Stomach smooth muscle (tissue), 2 donors: ENCODE measurements at regions not wholly inside any gene's neighbourhood (a gene's known extent, or its start where the extent isn't known, plus 50 kb on each side); places are given as distances from the start of the nearest gene placed in this dataset.

ENCODE experiments used
- H3K27ac ChIP-seq: one replicate; pipeline ENCODE4 v1.7.0; 2013; ENCODE audit warnings: mild to moderate bottlenecking, low read length, inconsistent platforms
- H3K27me3 ChIP-seq, 2 donors: one replicate each; pipeline ENCODE4 v1.7.0; 2013; ENCODE audit warnings: low read length in 2 of 2; ENCODE audit not compliant: insufficient read depth in 2 of 2, control insufficient read depth in 1 of 2
- H3K36me3 ChIP-seq, 2 donors: one replicate each; pipeline ENCODE4 v1.7.0; 2013; ENCODE audit warnings: low read length in 2 of 2; ENCODE audit not compliant: control insufficient read depth in 2 of 2, insufficient read depth in 2 of 2
- H3K4me1 ChIP-seq: one replicate; pipeline ENCODE4 v1.7.0; 2013; ENCODE audit warnings: low read length; ENCODE audit not compliant: control insufficient read depth, insufficient read depth
- H3K4me3 ChIP-seq, 2 donors: one replicate each; pipeline ENCODE4 v1.7.0; 2013; ENCODE audit warnings: low read length in 2 of 2
- H3K9ac ChIP-seq, 2 donors: one replicate each; pipeline ENCODE4 v1.7.0; 2013; ENCODE audit warnings: low read length in 2 of 2, mild to moderate bottlenecking in 1 of 2
- H3K9me3 ChIP-seq, 2 donors: one replicate each; pipeline ENCODE4 v1.7.0; 2013; ENCODE audit warnings: low read length in 2 of 2; ENCODE audit not compliant: control insufficient read depth in 2 of 2
- donor health status: healthy.
- donor health status: Pancreatic carcinoma.

DNA sequence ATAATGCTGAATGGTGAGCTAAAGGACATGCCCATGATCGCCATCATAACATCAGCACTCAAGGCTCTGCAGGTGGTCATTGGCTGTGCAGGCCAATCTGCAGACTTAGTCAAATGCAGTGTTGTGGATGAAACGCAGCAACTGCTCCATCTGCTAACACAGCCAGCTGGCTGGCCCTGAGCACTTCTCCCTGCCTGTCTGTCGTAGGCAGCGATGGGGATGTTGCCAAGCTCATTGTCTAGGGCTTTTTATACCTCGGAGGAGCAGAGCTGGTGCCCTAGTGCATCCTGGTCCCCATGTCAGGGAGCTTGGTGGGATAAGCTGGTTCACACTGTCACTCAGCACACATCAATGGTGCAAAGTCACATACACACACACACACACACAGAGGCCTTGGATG lies 189.4 kb downstream of the TENT4A start:
- H3K27ac ChIP-seq = no peak overlapping the region
- H3K36me3 ChIP-seq = no peaks in the 10 kb centered on the region
- no peak overlapping the region for H3K4me3 ChIP-seq
- H3K4me1 ChIP-seq = no peaks in the 10 kb centered on the region
- H3K9me3 ChIP-seq = no peaks in the 10 kb centered on the region
- no peak overlapping the region for H3K9ac ChIP-seq
- H3K27me3 ChIP-seq = no peaks in the 10 kb centered on the region

DNA sequence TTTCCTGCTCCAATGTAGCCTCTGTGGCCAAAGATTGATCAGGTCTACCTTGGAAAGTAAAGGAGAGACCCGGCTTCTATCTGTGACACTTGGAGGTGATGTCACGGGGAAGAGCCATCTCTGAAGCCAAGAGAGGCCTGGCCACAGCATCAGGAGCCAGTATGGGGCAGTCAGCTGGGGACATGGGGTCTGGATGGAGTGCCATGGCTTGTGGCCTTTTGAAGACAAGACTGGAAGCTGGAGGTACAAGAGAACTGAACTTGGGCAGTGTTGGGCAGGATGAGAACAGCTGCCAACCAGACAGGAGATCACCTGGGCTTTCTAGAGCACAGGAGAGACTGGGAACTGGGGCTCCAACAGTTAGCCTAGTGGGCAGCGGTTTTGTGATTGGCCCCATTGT lies 190.7 kb downstream of the TENT4A start:
- Histone ChIP-seq H3K36me3 (no peaks in the 10 kb centered on the region), H3K9me3 (no peaks in the 10 kb centered on the region), H3K9ac (no peak overlapping the region), H3K27me3 (no peaks in the 10 kb centered on the region), H3K4me1 (peaks cover under 1% of the 10 kb centered on the region), H3K27ac (no peak overlapping the region), H3K4me3 (no peak overlapping the region)

DNA sequence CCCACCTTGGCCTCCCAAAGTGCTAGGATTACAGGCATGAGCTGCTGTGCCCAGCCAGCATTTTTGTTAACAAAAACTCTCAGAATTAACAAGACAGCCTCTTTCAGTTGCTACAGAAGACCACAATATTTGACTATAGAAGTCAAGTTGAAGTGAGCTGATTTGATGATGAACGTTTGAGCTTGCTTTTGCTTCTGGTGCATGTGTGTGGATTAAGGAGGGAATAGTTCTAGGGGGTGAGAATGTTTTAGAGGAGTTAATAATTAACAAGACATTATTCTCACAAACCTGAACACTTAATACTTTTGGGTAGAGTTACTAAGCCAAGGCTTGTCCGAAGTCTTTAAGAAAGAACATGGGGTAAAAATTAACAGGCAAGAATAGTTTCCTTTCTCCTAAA lies 191.6 kb downstream of the TENT4A start:
- H3K27ac ChIP-seq = no peak overlapping the region
- no peaks in the 10 kb centered on the region for H3K36me3 ChIP-seq
- no peak overlapping the region for H3K4me3 ChIP-seq
- H3K9ac ChIP-seq = no peak overlapping the region
- peaks cover 9% of the 10 kb centered on the region for H3K4me1 ChIP-seq
- no peaks in the 10 kb centered on the region for H3K9me3 ChIP-seq
- H3K27me3 ChIP-seq = no peaks in the 10 kb centered on the region

DNA sequence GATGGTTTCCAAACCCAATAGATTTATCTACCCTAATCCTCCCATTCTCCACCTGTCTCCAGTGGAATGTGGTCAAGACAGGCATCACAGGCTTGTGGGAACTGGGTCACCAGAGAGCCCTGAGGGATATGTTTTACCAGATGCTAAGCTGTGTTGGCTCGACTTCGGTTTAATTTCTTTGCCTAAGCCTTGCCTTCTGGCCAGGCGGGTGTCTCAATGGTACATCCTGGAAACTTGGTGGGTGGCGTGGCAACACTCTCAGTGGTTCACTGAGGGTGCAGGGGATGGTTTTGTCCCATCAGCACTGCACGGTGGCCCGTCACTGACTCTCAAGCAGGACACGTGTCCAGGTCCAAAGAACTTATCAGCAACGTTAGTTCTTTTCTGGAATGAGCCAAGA lies 192.2 kb downstream of the TENT4A start:
- Histone ChIP-seq H3K4me3 (no peak overlapping the region), H3K36me3 (no peaks in the 10 kb centered on the region), H3K27ac (no peak overlapping the region)

DNA sequence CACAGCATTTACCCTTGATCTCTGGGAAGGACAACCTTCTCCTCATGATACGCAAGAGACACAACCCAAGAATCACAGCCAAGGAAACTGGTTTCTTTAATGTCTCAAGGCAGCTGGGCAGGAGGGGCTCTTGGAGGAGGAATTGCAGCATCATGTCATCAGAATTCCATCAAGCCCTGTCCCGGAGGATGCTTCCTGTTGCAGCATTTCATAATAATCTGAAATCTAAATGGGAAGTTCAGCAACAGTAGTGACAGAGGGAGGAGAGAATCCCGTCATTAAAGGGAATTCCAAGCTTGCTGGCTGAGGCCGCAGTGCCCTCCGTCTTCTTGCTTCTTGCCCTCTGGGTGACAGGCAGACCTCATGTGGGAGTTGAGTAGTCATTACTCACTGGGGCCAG lies 192.7 kb downstream of the TENT4A start:
- Histone ChIP-seq H3K27me3 (no peaks in the 10 kb centered on the region), H3K9me3 (no peaks in the 10 kb centered on the region), H3K27ac (no peak overlapping the region), H3K4me1 (peaks cover 16% of the 10 kb centered on the region), H3K36me3 (no peaks in the 10 kb centered on the region), H3K4me3 (no peak overlapping the region), H3K9ac (no peak overlapping the region)

More for the DNA sequence above, 192.2 kb downstream of the TENT4A start:
- Histone ChIP-seq H3K27me3 (no peaks in the 10 kb centered on the region), H3K4me1 (peaks cover 15% of the 10 kb centered on the region), H3K9me3 (no peaks in the 10 kb centered on the region), H3K9ac (no peak overlapping the region)

DNA sequence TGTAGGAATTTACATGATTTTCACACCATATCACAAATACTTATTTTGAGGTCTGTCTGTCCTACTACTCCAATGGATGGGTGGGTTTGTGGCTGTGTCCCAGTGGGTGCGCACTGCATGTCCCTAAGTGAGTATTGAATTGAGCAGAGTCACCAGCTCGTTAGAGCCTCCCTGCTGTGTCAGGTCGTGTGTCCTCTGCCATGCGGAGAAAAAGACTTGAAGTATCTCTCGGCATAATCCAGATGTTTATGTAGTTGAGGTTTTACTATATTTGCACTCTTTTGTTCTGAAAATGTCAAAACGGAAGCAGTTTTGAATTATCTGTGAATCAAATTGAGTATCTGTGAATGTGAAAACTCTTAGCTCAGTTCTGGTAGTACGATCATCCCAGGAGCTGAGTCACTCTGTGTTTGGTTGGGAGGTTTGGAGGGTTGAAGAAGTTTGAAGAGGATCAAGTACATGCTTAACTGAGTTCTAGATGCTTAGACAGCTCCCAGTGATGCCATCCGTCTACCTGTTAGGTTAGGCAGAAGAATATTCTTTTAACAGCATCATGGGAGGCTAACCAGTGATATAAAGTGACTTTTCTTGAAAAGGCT lies 194.2 kb downstream of the TENT4A start:
- H3K9me3 ChIP-seq = no peaks in the 10 kb centered on the region
- H3K4me1 ChIP-seq = peaks cover 16% of the 10 kb centered on the region
- no peak overlapping the region for H3K27ac ChIP-seq
- no peaks in the 10 kb centered on the region for H3K27me3 ChIP-seq
- H3K9ac ChIP-seq = no peak overlapping the region
- no peak overlapping the region for H3K4me3 ChIP-seq
- H3K36me3 ChIP-seq = no peaks in the 10 kb centered on the region

DNA sequence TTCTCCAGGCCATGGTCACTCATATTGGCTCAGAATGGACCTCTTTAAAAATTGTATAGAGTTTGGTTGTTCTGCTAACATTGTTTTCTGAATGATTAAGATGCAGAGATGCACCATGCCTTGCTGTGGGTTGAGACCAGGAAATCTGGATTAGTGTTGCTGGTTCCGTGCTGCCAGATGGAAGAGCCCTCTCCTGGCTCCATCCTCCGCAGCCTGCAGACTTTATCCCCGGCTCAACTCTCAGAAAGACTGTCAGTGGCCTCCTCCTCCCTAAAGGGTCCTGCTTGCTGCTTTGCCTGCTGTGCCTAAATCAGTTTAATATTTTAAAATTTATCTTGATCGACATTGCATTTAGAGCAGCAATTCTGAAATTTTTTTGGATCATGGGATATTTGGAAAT lies 196.7 kb downstream of the TENT4A start:
- H3K27ac ChIP-seq = no peak overlapping the region
- H3K9ac ChIP-seq = no peak overlapping the region
- no peaks in the 10 kb centered on the region for H3K27me3 ChIP-seq
- H3K36me3 ChIP-seq = no peaks in the 10 kb centered on the region
- peaks cover 16% of the 10 kb centered on the region for H3K4me1 ChIP-seq
- H3K4me3 ChIP-seq = no peak overlapping the region
- H3K9me3 ChIP-seq = no peaks in the 10 kb centered on the region

DNA sequence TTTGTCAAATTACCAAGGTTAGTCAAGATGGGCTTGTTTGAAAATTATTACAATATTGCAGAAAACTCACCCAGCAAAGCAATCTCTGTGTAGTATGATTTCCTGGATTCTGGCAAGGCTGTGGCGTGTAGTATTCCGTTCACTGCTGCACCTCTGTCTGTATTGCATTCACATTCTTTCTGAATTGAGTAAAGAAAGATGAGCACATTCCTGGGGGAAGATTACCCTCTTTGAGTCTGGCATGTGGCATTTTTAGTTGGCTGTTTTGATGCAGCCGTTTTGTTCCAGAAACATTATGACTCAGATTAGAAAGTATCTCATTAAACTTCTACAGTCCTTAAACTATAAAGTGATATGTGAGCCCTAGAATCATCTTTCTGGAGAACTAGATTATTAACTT lies 197.7 kb downstream of the TENT4A start:
- Histone ChIP-seq H3K36me3 (no peaks in the 10 kb centered on the region), H3K27ac (no peak overlapping the region), H3K9me3 (no peaks in the 10 kb centered on the region), H3K9ac (no peak overlapping the region), H3K4me1 (peaks cover 16% of the 10 kb centered on the region), H3K4me3 (no peak overlapping the region), H3K27me3 (no peaks in the 10 kb centered on the region)

DNA sequence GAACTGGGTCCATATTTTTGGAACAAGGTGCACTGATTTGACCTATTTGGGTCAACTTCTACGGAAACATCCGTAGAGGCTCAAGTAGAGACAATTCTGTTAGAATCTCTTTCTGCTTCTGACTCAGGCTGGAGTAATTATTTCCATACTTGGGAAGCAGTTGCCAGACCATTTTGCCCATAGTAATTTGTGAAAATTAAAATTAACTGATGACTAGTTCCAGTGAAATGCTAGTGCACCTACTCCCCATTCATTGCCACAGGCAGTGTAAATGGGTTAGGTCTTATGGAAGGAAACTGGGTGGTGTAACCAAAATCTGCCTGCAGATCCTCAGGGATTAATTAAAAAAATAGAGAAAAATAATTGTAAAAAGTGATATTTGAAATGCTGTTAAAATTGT lies 201.1 kb downstream of the TENT4A start:
- no peaks in the 10 kb centered on the region for H3K9me3 ChIP-seq
- no peak overlapping the region for H3K4me3 ChIP-seq
- H3K9ac ChIP-seq = no peak overlapping the region
- peaks cover 11% of the 10 kb centered on the region for H3K4me1 ChIP-seq
- H3K27me3 ChIP-seq = no peaks in the 10 kb centered on the region
- no peaks in the 10 kb centered on the region for H3K36me3 ChIP-seq
- no peak overlapping the region for H3K27ac ChIP-seq

DNA sequence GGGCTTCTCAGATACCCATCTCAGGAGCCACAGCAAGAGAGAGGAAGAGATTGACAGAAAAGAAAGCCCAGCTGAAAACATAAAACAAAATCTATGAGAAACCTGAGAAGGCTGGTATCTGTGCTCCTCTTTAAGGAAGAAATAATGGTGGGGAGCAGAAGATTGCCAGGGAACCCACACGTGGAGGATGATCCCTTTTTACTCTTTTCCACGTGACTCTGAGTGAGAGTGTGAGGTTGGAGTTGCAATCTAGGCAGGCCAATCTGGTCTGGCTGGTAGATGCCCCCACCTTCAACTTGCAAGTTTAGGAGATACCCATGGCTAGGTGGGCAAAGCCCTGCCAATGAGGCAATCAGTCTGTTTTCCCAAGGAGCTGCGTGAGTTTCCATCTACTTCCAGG lies 202.3 kb downstream of the TENT4A start:
- Histone ChIP-seq H3K36me3 (no peaks in the 10 kb centered on the region), H3K4me1 (no peaks in the 10 kb centered on the region), H3K27me3 (no peaks in the 10 kb centered on the region), H3K4me3 (no peak overlapping the region), H3K27ac (no peak overlapping the region), H3K9ac (no peak overlapping the region), H3K9me3 (no peaks in the 10 kb centered on the region)

DNA sequence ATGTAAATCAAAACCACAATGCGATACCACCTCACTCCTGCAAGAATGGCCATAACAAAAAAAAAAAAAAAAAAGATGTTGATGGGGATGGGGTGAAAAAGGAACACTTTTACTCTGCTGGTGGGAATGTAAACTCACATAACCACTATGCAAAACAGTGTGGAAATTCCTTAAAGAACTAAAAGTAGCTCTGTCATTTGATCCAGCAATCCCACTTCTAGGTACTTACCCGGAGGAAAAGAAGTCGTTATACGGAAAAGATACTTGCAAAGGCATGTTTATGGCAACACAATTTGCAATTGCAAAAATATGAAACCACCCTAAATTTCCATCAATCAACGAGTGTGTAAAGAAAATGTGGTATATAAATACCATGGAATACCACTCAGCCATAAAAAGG lies 205.0 kb downstream of the TENT4A start:
- no peak overlapping the region for H3K27ac ChIP-seq
- no peak overlapping the region for H3K4me3 ChIP-seq
- no peaks in the 10 kb centered on the region for H3K9me3 ChIP-seq
- no peaks in the 10 kb centered on the region for H3K36me3 ChIP-seq
- H3K27me3 ChIP-seq = no peaks in the 10 kb centered on the region
- no peaks in the 10 kb centered on the region for H3K4me1 ChIP-seq
- H3K9ac ChIP-seq = no peak overlapping the region
